ENCODE measurements at regions not wholly inside any gene's neighbourhood (a gene's known extent, or its start where the extent isn't known, plus 50 kb on each side); places are given as distances from the start of the nearest gene placed in this dataset.
A peak's percentile ranks its signal among the peaks of the same experiment; 100 is the strongest.

DNA sequence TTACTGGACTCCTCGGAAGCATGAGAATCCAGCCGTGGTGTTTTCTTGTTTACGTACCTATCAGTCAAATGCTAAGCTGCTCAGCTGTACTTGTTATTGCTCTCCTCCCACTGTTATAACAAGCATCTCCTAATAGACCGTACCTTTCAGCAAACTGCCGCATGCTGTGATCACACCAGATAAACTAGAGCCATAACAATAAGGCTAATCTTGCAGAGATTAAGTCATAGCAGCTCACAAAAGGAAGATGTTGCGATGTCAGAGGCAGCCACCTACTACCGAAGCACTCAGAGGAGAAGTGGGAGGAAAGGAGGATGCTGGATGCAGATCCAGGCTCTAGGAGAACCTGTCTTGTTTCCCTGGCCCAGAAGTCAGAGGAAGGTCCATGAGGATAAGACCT is 196.0 kb downstream of the GALC start:
- in situ Hi-C loops (cut with HindIII; ENCODE audit: low sequenced_read_pairs), result no loop called here
- no peak overlapping the region for H3K4me3 ChIP-seq (ENCODE audit: low read depth, low read length)
- TF ChIP-seq, protein P1, sequence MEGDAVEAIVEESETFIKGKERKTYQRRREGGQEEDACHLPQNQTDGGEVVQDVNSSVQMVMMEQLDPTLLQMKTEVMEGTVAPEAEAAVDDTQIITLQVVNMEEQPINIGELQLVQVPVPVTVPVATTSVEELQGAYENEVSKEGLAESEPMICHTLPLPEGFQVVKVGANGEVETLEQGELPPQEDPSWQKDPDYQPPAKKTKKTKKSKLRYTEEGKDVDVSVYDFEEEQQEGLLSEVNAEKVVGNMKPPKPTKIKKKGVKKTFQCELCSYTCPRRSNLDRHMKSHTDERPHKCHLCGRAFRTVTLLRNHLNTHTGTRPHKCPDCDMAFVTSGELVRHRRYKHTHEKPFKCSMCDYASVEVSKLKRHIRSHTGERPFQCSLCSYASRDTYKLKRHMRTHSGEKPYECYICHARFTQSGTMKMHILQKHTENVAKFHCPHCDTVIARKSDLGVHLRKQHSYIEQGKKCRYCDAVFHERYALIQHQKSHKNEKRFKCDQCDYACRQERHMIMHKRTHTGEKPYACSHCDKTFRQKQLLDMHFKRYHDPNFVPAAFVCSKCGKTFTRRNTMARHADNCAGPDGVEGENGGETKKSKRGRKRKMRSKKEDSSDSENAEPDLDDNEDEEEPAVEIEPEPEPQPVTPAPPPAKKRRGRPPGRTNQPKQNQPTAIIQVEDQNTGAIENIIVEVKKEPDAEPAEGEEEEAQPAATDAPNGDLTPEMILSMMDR (IDR thresholded peaks at IDR 0.05; ENCODE audit: low read depth, low read length, missing control alignments), result no peak
- DNase-seq (ENCODE audit: low read depth), result no peak

DNA sequence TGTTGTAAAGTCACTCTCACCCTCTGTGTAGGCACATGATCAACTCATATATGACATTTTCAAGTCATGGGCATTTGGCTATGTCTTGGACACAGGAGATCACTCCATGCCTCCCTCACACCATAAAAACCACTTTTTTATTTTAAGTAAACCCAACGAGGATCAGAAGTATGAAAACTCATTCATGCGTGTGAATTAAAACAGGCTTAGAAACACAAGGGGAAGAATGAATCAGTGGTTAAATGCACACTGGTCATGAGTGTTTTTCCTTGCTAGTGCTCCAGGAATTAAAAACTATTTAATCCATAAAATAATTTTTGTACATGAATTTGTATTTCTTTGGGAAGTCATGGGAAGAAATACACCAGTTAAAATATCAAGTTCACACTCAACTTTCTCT is 198.4 kb downstream of the GALC start:
- DNase-seq (ENCODE audit: low read depth), result peak; percentile 51
- TF ChIP-seq, protein P1 (IDR thresholded peaks at IDR 0.05; ENCODE audit: low read depth, low read length, missing control alignments), result no peak
- in situ Hi-C loops (cut with HindIII; ENCODE audit: low sequenced_read_pairs), result no loop called here
- no peak overlapping the region for H3K4me3 ChIP-seq (ENCODE audit: low read depth, low read length)

DNA sequence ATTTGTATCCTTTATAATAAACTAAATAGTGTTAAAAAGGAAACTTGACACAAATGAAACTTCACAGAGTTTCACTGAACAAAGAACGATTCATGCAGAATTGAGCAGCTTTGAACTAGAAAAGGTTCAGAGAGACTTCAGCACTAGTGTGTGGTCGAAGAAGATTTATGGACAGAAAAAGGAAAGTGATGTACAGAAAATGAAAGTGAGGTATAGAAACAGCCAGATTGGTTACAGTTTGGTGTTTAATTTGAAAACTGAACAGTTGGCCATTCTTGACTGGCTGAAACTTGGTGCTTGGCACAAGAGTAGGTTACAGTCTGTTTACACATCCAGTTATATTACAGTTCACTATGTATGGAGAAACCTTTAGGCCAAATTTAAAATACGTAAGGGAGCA is 207.1 kb downstream of the GALC start:
- DNase-seq (ENCODE audit: low read depth), result no peak
- H3K4me3 ChIP-seq (ENCODE audit: low read depth, low read length), result no peak overlapping the region
- in situ Hi-C loops (cut with HindIII; ENCODE audit: low sequenced_read_pairs), result no loop called here
- TF ChIP-seq, protein P1 (IDR thresholded peaks at IDR 0.05; ENCODE audit: low read depth, low read length, missing control alignments), result no peak

DNA sequence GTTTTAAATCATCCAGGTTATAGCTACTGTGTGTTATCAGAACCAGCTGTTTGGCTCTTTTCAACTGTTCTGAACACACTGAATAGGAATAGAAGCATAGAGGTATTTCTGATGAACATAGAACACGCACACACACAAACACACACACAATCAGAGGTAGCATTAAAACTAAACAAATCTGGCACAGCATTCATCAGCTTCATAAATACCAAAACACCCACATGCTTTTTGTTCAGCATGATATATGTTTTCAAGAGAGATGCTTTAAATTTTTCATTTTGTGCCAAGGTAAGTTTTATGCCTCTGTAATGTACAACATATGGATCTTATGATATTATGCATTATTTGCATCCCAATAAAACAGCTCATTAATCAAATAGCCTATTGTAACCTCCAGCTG is 208.6 kb downstream of the GALC start:
- TF ChIP-seq, protein P1 (IDR thresholded peaks at IDR 0.05; ENCODE audit: low read depth, low read length, missing control alignments), result no peak
- DNase-seq (ENCODE audit: low read depth), result no peak
- H3K4me3 ChIP-seq (ENCODE audit: low read depth, low read length), result no peak overlapping the region
- in situ Hi-C loops (cut with HindIII; ENCODE audit: low sequenced_read_pairs), result no loop called here

DNA sequence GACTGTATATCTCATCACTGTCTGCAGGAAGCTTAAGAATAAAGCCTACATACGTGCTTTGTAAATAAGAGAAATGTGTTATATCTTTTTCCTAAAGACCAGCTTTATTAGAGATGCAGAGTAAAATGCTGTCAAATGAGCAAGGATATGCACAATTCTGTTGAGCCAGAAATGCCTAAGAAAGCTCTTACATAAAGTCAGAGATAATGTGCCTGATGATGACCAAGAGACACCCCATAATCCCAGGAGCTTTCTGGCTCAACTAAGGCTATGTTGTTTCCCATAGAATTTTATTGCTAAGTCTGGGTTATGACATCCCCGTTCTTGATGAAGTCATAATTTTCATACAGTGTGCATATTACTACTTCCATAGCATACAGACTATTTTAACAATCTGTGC is 209.9 kb downstream of the GALC start:
- TF ChIP-seq, protein P1 (IDR thresholded peaks at IDR 0.05; ENCODE audit: low read depth, low read length, missing control alignments), result no peak
- in situ Hi-C loops (cut with HindIII; ENCODE audit: low sequenced_read_pairs), result no loop called here
- no peak for DNase-seq (ENCODE audit: low read depth)
- no peak overlapping the region for H3K4me3 ChIP-seq (ENCODE audit: low read depth, low read length)

DNA sequence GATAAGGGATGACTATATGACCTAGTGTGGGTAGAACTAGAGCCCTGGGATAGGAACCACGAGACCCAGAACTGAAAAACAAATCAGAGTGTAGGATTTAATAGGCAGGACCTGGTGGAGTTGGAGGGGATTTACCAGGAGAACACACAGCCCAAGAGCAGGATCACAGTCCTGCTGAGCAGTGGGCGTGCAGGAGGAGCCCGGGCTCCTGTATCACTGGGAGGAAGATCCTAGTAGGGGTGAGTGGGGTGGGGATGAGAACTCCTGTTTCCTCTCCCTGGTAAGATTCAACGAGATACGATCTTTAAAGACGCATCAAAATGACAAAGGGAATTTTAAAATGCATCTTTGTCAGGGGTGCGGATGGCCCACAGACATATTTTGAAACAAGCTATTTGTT is 220.1 kb downstream of the GALC start:
- in situ Hi-C loops (cut with HindIII; ENCODE audit: low sequenced_read_pairs), result no loop called here
- no peak overlapping the region for H3K4me3 ChIP-seq (ENCODE audit: low read depth, low read length)
- TF ChIP-seq, protein P1 (IDR thresholded peaks at IDR 0.05; ENCODE audit: low read depth, low read length, missing control alignments), result no peak
- DNase-seq (ENCODE audit: low read depth), result no peak

DNA sequence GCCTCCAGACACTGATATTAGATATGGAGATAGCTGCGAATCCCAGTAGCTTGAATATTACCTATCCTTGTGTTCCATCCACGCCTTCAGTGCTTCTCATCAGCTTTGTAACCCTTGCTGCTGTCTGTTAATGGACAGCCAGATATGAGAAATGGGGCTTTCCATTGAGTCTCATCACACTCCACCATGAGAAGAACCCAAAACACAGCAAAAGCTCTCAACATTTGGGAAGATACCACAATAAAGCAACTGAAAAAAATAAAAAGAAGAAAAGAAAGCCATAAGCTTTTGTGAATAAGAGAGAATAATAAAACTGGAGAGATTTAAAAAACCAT is 225.4 kb downstream of the GALC start:
- in situ Hi-C loops (cut with HindIII; ENCODE audit: low sequenced_read_pairs), result no loop called here
- H3K4me3 ChIP-seq (ENCODE audit: low read depth, low read length), result no peak overlapping the region
- DNase-seq (ENCODE audit: low read depth), result no peak
- TF ChIP-seq, protein P1 (IDR thresholded peaks at IDR 0.05; ENCODE audit: low read depth, low read length, missing control alignments), result no peak

All from astrocyte of the cerebellum (primary cell).